K562 (cell line): ENCODE measurements at regions not wholly inside any gene's neighbourhood (a gene's known extent, or its start where the extent isn't known, plus 50 kb on each side); places are given as distances from the start of the nearest gene placed in this dataset.

ENCODE experiments used
- ATAC-seq: fragments of 200-7000 bp; cut with Tn5 transposase; 3 replicates; pipeline ENCODE4 v1.9.1; 2020; ENCODE audit warnings: moderate library complexity
- BruUV-seq: library from RNA; stranded (reverse); fragments of 400-500 nt; replicated peaks from 2 replicates; lab custom pipeline; 2021; lab: Mats Ljungman, UMichigan
- CTCF ChIA-PET: fragments of 300-600 bp; formaldehyde crosslinking; extraction: SDS; loops from one replicate; lab custom pipeline; 2021; ENCODE audit warnings: low intra/inter-chr PET ratio; lab: Yijun Ruan, JAX
- POLR2A ChIA-PET: fragments of 300-600, 350-650 bp; sonication (Branson Sonifier 250); formaldehyde crosslinking; extraction: SDS; loops from one replicate; lab custom pipeline; 2021; ENCODE audit warnings: antibody characterized with exemption, inconsistent platforms; lab: Yijun Ruan, JAX
- DNase-seq, 4 experiments: peaks; one replicate each; pipeline versions ENCODE4 v3.0.0 to v3.0.0-alpha.2; 2011 to 2018; ENCODE audit warnings: low spot score in 3 of 4, mixed read lengths in 3 of 4; ENCODE audit errors: extremely low read depth in 1 of 4
- FAIRE-seq: peaks from 2 replicates; lab custom pipeline; 2011; peaks lifted over from hg19 to GRCh38; lab: Jason Lieb, UNC
- H2AFZ ChIP-seq: 2 replicates; pipeline ENCODE4 v1.6.0; 2011; ENCODE audit warnings: low read depth, low read length, control low read depth, inconsistent platforms
- H3K27ac ChIP-seq: fragments of 200-600 bp; 3 replicates; pipeline ENCODE4 v1.8.0; 2011; ENCODE audit warnings: low read depth, mild to moderate bottlenecking, control low read depth, inconsistent platforms, low read length, moderate library complexity, mixed read lengths; ENCODE audit errors: extremely low read depth
- H3K27me3 ChIP-seq, 2 experiments: fragments of 300-600 bp in 1 of 2; 2 replicates in 1 of 2; 3 replicates in 1 of 2; pipeline versions ENCODE4 v1.6.0 to v1.8.0; 2011; ENCODE audit warnings: inconsistent platforms in 2 of 2, low read length in 2 of 2, mild to moderate bottlenecking in 1 of 2, mixed read lengths in 1 of 2, moderate library complexity in 1 of 2; ENCODE audit not compliant: control insufficient read depth in 2 of 2, insufficient read depth in 2 of 2
- H3K36me3 ChIP-seq: fragments of 300-600 bp; 3 replicates; pipeline ENCODE4 v1.8.0; 2011; ENCODE audit warnings: mild to moderate bottlenecking, low read length, inconsistent platforms; ENCODE audit not compliant: control insufficient read depth, insufficient read depth
- H3K4me1 ChIP-seq, 2 experiments: fragments of 200-600 bp in 1 of 2; replicated peaks in 1 of 2; 2 replicates in 1 of 2; 3 replicates in 1 of 2; pipeline versions ENCODE4 v1.5.1 to v1.8.0; 2011; ENCODE audit warnings: inconsistent platforms in 2 of 2, low read length in 2 of 2, mild to moderate bottlenecking in 1 of 2, mixed read lengths in 1 of 2, moderate library complexity in 1 of 2; ENCODE audit not compliant: control insufficient read depth in 2 of 2, insufficient read depth in 2 of 2
- H3K4me2 ChIP-seq: 2 replicates; pipeline ENCODE4 v1.6.1; 2011; ENCODE audit warnings: low read length, control low read depth, inconsistent platforms, mixed read lengths; ENCODE audit not compliant: insufficient read depth
- H3K4me3 ChIP-seq: fragments of 200-600 bp; sonication (generic), shearing (Covaris generic); 2 replicates; pipeline ENCODE4 v1.5.1; 2016; ENCODE audit warnings: control low read depth, inconsistent platforms
- H3K79me2 ChIP-seq: fragments of 200-600 bp; 3 replicates; pipeline ENCODE4 v1.8.0; 2011; ENCODE audit warnings: low read length, inconsistent platforms; ENCODE audit not compliant: control insufficient read depth, insufficient read depth
- H3K9ac ChIP-seq, 2 experiments: 2 replicates each; pipeline versions ENCODE4 v1.6.0 to v1.6.1; 2011; ENCODE audit warnings: low read depth in 2 of 2, low read length in 2 of 2, control low read depth in 1 of 2, inconsistent platforms in 1 of 2, mild to moderate bottlenecking in 1 of 2, mixed read lengths in 1 of 2; ENCODE audit not compliant: insufficient read depth in 1 of 2
- H3K9me1 ChIP-seq: one replicate; pipeline ENCODE4 v1.6.0; 2011; ENCODE audit warnings: inconsistent platforms, mild to moderate bottlenecking, low read length, moderate library complexity; ENCODE audit not compliant: control insufficient read depth, insufficient read depth
- H3K9me3 ChIP-seq: replicated peaks from 2 replicates; pipeline ENCODE4 v1.5.1; 2011; ENCODE audit warnings: low read depth, low read length, inconsistent platforms; ENCODE audit not compliant: control insufficient read depth, insufficient read depth
- H4K20me1 ChIP-seq: replicated peaks from 2 replicates; pipeline ENCODE4 v1.6.1; 2011; ENCODE audit warnings: low read length, inconsistent platforms, mixed read lengths; ENCODE audit not compliant: control insufficient read depth, insufficient read depth
- ERF ChIP-seq: fragments of 450-650 bp; formaldehyde crosslinking; IDR thresholded peaks from 2 replicates; pipeline ENCODE4 v1.4.0; 2020; ENCODE audit warnings: mild to moderate bottlenecking, mixed read lengths
- FOXA1 ChIP-seq: fragments of 450-650 bp; IDR thresholded peaks from 2 replicates; pipeline ENCODE4 v1.6.1; 2016; ENCODE audit warnings: mild to moderate bottlenecking, borderline replicate concordance
- NCOA2 ChIP-seq, 2 experiments: fragments of 450-650 bp; IDR thresholded peaks; 2 replicates each; pipeline ENCODE4 v1.6.1; 2018; ENCODE audit warnings: mild to moderate bottlenecking in 2 of 2, moderate library complexity in 1 of 2; ENCODE audit not compliant: partially characterized antibody in 2 of 2
- STAT5B ChIP-seq: fragments of 250-450 bp; sonication (Bioruptor Pico); IDR thresholded peaks from 2 replicates; pipeline ENCODE4 v1.8.0; 2021; ENCODE audit warnings: mild to moderate bottlenecking, inconsistent platforms
- TAF15 ChIP-seq: fragments of 200-400 bp; formaldehyde crosslinking; IDR thresholded peaks from 2 replicates; pipeline ENCODE4 v1.6.1; 2017; ENCODE audit warnings: mild to moderate bottlenecking, low read depth, low read length, moderate library complexity
- ZNF124 ChIP-seq: sonication (generic); formaldehyde crosslinking; IDR thresholded peaks from 2 replicates; pipeline ENCODE4 v1.8.1; 2022; ENCODE audit warnings: missing genetic modification reagents
- ZNF217 ChIP-seq: sonication (generic); formaldehyde crosslinking; IDR thresholded peaks from 2 replicates; pipeline ENCODE4 v1.8.0; 2022; ENCODE audit warnings: mild to moderate bottlenecking, missing genetic modification reagents
- WGBS: fragments of 100-300 bp; shearing (Covaris generic); methylation state at CpG from one replicate; pipeline ENCODE4 v1.1.6; 2016; ENCODE audit warnings: low coverage, mixed read lengths; ENCODE audit not compliant: insufficient coverage; ENCODE audit errors: missing lambda C conversion rate; 5-methylcytosine and 5-hydroxymethylcytosine counted together
- in situ Hi-C: fragments of 300-500 bp; cut with MboI; formaldehyde crosslinking; loops from 4 replicates; pipeline ENCODE4 v1.15.0; 2018; ENCODE audit warnings: inconsistent platforms, mixed read lengths
- intact Hi-C: fragments of 100-400 bp; cut with micrococcal nuclease; formaldehyde crosslinking; loops from 2 replicates; pipeline ENCODE4 v1.14.2; 2022
- TF ChIP-seq, protein P1 (sequence below): fragments of 250-450 bp; sonication (Bioruptor Pico); IDR thresholded peaks from 2 replicates; pipeline ENCODE4 v1.5.0; 2020; ENCODE audit warnings: mild to moderate bottlenecking, borderline replicate concordance
- TF ChIP-seq, protein P2 (sequence below): fragments of 150-350 bp; IDR thresholded peaks from 2 replicates; pipeline ENCODE4 v1.6.1; 2014; ENCODE audit warnings: low read depth, mild to moderate bottlenecking, low read length, borderline replicate concordance

DNA sequence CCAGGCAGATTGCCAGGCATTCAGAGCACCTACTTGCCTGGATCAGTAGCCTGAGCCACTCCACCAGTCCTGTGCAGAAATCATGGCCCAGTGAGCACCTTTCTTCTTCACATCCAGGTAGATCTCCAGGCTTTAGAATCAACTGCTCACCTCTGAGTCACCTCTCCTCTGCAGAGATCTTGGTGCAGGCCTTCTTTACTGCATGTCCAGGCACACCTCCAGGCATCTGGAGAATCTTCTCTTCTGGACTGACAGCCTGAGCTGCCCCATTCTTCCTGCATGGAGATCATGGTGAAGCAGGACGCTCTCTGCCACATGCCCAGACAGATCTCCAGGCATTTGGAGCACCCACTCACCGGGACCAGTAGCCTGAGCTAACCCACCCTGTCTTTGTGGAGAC lies 894.5 kb upstream of the MBL2 start:
- Histone ChIP-seq H2AFZ (no peak overlapping the region), H3K4me3 (no peak overlapping the region), H3K27ac (no peak overlapping the region), H3K9me3 (no peaks in the 10 kb centered on the region; the same call in 1 of the 2 replicates), H3K27me3 (no peaks in the 10 kb centered on the region), H3K36me3 (no peaks in the 10 kb centered on the region), H3K9me1 (no peaks in the 10 kb centered on the region), H3K9ac (no peak overlapping the region), H3K4me2 (no peak overlapping the region), H4K20me1 (no peaks in the 10 kb centered on the region), H3K79me2 (no peaks in the 10 kb centered on the region), H3K4me1 (no peaks in the 10 kb centered on the region)
- BruUV-seq, result no TSS peak
- CTCF ChIA-PET, result no interaction called here
- FAIRE-seq (no peak), DNase-seq (no peak), ATAC-seq (no peak)
- in situ Hi-C loops, result no loop called here
- POLR2A ChIA-PET, result no interaction called here
- intact Hi-C loops, result no loop called here
- 0% methylated on average over 2 of the region's 2 CpGs for WGBS
- TF ChIP-seq, protein P1, sequence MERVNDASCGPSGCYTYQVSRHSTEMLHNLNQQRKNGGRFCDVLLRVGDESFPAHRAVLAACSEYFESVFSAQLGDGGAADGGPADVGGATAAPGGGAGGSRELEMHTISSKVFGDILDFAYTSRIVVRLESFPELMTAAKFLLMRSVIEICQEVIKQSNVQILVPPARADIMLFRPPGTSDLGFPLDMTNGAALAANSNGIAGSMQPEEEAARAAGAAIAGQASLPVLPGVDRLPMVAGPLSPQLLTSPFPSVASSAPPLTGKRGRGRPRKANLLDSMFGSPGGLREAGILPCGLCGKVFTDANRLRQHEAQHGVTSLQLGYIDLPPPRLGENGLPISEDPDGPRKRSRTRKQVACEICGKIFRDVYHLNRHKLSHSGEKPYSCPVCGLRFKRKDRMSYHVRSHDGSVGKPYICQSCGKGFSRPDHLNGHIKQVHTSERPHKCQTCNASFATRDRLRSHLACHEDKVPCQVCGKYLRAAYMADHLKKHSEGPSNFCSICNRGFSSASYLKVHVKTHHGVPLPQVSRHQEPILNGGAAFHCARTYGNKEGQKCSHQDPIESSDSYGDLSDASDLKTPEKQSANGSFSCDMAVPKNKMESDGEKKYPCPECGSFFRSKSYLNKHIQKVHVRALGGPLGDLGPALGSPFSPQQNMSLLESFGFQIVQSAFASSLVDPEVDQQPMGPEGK, result no peak
- TF ChIP-seq TAF15 (no peak), NCOA2 (IDR thresholded peaks at IDR 0.05; ENCODE audit: partially characterized antibody in 2 of 2) (no peak), ZNF217 (CRISPR knock-in tag) (no peak), STAT5B (no peak), FOXA1 (no peak), ERF (CRISPR knock-in tag) (no peak), ZNF124 (CRISPR knock-in tag) (no peak)
- TF ChIP-seq, protein P2, sequence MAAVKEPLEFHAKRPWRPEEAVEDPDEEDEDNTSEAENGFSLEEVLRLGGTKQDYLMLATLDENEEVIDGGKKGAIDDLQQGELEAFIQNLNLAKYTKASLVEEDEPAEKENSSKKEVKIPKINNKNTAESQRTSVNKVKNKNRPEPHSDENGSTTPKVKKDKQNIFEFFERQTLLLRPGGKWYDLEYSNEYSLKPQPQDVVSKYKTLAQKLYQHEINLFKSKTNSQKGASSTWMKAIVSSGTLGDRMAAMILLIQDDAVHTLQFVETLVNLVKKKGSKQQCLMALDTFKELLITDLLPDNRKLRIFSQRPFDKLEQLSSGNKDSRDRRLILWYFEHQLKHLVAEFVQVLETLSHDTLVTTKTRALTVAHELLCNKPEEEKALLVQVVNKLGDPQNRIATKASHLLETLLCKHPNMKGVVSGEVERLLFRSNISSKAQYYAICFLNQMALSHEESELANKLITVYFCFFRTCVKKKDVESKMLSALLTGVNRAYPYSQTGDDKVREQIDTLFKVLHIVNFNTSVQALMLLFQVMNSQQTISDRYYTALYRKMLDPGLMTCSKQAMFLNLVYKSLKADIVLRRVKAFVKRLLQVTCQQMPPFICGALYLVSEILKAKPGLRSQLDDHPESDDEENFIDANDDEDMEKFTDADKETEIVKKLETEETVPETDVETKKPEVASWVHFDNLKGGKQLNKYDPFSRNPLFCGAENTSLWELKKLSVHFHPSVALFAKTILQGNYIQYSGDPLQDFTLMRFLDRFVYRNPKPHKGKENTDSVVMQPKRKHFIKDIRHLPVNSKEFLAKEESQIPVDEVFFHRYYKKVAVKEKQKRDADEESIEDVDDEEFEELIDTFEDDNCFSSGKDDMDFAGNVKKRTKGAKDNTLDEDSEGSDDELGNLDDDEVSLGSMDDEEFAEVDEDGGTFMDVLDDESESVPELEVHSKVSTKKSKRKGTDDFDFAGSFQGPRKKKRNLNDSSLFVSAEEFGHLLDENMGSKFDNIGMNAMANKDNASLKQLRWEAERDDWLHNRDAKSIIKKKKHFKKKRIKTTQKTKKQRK, result no peak
